ENCODE measurements at regions not wholly inside any gene's neighbourhood (a gene's known extent, or its start where the extent isn't known, plus 50 kb on each side); places are given as distances from the start of the nearest gene placed in this dataset.

DNA sequence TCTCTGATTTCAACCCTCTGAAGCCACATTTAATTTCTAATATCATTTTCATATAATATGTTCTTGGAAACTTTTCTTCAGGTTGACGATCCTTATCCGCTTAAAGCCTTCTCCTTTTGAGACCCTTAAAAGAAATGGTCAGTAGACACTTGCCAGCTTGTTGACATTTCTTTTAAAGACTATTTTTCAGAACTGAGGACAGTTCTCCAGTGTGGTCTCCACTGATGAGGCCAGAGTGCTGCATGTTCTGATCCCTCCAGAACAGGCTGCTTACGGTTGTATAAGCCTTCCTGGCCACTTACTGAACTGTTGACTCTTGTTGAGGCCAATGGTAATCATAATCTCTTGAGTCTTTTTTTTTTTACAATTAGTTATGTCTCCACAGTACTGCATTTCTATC lies 477.3 kb downstream of the FGF9 start:
- DNase-seq (ENCODE audit: insufficient read length, low spot score) (no peak), FAIRE-seq (no peak)

DNA sequence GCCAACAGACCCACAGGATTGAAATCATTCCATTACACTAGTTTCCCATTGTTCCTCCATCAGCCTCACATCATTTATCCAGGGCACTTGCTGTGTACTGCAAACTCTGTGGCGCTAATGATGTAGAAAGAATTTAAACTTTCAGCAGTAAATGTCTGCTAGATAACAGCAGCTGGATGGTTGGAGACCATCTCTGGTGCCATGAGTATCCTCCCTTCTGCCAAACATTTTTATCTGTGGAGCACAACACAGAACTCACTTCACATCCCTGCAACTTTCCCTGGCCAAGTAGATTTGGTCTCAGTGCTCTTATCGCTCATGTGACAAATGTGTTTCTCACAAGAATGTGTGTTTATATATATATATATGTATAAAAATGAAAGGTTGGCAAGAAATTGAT lies 481.9 kb downstream of the FGF9 start:
- DNase-seq (ENCODE audit: insufficient read length, low spot score): no peak
- FAIRE-seq: no peak

DNA sequence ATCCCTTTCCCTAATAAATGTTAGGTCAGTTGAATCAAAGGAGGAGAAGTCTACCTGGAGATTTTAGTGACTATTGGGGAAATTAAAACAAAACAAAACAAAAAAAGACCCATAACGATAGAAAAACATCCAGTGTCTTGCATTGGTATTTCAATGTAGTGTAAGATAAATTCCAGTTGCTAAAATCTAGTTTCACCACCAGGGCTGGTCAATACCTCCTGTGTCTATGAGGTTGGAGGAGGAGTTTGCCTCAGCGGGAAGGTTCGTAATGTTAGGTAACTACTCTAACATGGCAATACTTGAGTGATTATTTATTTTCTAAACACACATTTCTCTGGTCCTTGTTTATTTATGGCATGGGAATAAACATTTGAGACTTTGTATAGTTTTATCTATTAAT lies 483.2 kb downstream of the FGF9 start:
- FAIRE-seq (no peak), DNase-seq (ENCODE audit: insufficient read length, low spot score) (no peak)

DNA sequence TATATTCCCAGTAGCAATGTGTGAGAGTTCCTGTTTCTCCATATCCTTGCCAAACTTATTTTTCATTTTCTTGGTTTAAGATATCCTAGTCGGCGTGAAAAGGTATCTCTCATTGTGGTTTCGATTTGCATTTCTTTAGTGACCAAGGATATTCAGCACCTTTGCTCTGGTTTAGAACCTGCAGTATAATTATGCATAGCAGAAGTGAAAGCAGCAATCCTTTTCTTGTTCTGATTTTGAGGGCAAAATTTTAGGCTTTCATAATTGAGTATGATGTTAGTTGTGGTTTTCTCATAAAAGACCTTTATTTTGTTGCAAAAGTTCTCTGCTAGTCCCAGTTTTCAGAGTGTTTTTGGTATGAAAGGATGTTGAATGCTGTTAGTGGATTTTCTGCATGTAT lies 491.0 kb downstream of the FGF9 start:
- peak; percentile 9 for DNase-seq (ENCODE audit: insufficient read length, low spot score)
- peak; percentile 95 for FAIRE-seq

DNA sequence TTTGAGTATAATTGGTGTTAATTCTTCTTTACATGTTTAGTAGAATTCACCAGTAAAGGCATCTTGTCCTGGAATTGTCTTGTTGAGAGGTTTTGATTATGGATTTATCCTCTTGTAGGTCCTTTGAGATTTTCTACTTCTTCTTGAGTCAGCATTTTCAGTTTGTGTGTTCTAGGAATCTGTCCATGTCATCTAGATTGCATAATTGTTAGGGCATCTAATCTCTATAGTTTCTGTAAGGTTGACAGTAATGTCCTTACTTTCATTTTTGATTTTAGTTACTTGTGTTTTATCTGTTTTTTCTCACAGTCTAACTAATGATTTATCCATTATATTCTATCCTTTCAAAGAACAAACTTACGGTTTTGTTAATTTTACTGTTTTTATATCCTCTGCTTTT lies 492.0 kb downstream of the FGF9 start:
- no peak for DNase-seq (ENCODE audit: insufficient read length, low spot score)
- peak; percentile 93 for FAIRE-seq

DNA sequence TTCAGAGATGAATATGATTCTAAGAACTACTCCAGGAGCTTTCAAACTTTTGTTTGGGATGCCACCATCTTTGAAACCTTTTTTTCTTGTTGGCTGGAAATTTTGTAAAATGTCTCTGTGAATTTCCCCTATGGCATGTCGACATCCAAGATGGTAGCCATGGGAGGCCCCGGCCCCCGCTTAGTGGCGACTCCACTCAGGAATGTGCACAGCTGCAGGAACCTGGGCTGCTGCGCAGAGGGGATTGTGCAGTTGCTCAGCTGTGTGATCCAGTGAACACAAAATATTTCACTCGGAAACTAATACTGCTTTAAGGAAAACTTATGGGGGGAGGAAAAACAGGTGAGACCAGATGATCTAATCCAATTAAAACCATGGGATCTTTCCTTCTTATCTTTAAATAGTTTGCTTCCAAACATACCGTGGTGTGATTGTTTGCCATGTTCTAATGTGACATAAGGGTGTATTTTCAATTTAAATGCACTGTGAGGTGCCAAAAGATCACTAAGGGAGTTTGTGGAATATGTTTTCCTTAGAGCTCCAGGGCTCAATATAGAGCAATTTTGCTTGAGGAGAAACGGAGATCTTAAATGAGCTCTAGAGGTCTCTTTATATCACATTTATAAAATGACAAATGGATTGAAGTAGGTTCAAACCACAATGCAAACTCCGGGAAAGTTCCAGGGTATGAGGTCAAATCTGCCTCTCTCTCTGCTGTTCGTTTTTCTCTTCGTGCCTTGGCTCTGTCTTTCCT lies 497.7 kb downstream of the FGF9 start:
- DNase-seq (ENCODE audit: insufficient read length, low spot score): no peak
- FAIRE-seq: no peak

DNA sequence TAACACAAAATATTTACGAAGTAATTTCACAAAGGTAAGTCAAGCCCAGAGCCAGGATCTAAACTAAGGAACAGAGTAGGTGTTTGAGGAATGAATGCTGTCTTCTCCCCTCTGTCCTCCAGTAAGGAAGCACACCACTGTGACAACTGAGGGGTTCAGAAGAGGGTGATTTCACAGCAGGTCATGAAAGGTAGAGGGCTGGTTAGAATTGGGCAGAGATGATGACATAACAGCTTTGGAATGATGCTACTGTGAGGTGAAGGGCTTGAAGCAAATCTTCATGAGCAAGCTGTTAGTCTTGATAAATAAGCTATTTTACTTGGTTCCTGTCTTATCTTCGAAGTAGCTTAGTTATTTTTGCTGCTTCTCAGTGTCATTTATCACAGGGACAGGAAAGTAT lies 498.6 kb downstream of the FGF9 start:
- FAIRE-seq: no peak

DNA sequence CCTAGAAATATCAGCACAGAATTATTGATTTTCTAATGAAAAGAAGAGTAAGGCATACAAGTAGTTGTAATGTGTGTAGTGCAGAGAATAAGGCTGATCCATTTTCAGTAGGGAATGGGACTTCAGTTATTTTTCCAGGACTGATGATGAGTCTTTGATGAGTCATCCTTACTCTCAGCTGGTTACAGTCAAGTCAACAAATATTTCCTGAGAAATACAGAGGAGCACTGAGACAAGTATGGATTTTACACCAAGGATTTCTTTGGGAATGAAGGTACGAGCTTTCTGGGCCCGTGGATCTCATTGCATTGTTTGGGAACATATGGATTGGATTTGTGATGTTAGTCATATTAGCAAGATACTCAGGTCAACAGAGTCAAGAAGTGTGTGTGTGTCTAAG lies 502.7 kb downstream of the FGF9 start:
- DNase-seq (ENCODE audit: insufficient read length, low spot score): no peak
- FAIRE-seq: peak; percentile 51

More for the DNA sequence above, 498.6 kb downstream of the FGF9 start:
- no peak for DNase-seq (ENCODE audit: insufficient read length, low spot score)

DNA sequence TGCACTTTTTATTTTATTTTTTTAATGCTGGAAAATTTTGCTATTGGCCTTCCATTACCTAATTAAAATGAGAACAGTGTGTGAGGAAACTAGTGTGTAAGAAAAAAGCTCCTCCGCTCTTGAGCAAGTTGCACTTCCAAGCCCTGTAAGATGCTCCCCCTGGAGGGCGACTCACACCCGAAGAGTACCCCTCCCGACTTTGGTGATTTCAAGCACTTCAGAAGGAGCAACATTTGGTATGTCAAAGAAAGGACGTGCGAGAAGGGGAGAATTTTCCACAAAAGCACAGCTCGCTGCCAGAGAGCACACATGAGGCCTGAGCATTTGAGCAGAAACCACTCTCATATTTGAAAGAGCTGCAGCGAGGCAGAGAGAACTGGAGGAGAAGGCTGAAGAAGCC lies 504.4 kb downstream of the FGF9 start:
- DNase-seq (ENCODE audit: insufficient read length, low spot score) (no peak), FAIRE-seq (no peak)

DNA sequence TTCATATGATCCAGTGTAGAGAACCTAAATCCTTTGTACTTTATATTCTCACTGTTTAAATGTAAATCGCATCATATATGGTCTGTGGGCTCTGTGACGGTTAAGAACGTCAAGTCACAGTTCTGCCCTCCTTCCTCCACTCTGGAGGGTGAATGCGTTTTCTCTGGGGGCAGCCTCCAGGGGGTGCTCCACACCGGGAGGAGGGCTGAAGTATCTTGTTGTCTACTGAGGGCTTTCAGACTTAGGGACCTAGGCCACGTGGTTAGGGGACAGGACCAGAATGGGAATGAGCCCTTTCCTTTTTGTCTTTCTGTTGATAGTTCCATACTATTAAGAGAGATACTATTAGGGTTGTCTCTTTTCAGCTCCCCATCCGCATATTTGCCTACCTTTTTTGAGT lies 504.9 kb downstream of the FGF9 start:
- FAIRE-seq (no peak), DNase-seq (ENCODE audit: insufficient read length, low spot score) (no peak)

DNA sequence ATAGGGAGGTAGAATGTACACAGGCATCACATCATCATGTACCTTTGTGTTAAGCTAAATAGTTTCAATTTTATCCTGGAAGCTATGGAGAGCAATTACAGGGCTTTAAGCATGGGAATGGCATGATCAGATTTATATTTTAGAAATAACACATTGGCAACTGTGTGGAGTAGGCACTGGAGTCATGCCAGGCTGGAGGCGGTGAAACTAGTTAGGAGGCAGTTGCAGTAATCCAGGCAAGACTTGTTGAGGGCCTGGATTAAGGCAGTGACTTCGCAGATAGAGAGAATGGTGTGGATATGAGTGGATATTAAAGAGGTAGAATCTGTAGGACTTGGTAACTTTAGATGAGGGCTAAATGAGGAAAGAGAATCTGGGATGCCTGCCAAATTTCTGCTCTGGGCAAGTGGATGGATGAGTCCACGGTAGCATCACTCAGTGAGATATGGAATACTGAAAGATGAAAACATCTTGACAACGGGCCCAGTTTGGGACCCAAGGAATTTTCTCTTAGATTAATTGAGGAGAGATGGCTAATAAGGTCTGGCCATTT lies 506.2 kb downstream of the FGF9 start:
- FAIRE-seq (no peak), DNase-seq (ENCODE audit: insufficient read length, low spot score) (no peak)

DNA sequence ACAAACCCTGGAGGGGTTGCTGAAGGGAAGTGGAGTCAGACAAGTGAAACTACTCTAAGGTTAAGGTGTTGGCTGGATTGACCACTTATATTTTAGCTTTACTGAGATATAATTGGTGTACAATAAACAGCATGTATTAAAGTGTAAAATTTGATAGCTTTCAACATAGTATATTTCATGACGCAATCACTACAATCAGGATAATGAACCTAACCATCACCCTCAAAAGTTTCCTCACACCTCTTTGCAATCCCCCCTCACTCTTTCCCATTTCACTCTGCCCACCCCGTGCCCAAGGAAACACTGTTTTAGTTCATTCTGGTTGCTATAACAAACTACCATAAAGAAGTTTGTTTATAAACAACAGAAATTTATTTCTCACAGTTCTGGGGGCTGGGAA lies 508.0 kb downstream of the FGF9 start:
- no peak for FAIRE-seq

DNA sequence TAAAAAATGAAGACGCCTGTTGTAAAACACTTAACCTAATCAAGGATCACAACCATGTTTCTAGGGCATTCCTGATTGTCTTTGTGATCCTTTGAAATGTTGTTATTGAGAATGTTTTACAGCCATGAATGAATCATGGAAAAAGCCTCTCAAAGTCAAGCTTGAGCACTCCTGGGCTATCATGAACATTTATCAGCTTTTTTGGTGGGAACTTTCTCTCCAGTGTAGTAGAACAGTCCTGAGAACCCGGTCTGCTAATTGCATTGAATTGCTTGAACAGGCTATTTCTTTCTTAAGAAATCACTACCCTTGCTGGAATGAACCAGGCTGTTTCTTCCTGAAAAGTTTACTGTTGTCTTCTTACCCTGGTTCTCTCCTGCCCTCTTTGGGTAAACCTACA lies 516.5 kb downstream of the FGF9 start:
- FAIRE-seq: no peak
- no peak for DNase-seq (ENCODE audit: insufficient read length, low spot score)

More for the DNA sequence above, 508.0 kb downstream of the FGF9 start:
- DNase-seq (ENCODE audit: insufficient read length, low spot score): no peak

DNA sequence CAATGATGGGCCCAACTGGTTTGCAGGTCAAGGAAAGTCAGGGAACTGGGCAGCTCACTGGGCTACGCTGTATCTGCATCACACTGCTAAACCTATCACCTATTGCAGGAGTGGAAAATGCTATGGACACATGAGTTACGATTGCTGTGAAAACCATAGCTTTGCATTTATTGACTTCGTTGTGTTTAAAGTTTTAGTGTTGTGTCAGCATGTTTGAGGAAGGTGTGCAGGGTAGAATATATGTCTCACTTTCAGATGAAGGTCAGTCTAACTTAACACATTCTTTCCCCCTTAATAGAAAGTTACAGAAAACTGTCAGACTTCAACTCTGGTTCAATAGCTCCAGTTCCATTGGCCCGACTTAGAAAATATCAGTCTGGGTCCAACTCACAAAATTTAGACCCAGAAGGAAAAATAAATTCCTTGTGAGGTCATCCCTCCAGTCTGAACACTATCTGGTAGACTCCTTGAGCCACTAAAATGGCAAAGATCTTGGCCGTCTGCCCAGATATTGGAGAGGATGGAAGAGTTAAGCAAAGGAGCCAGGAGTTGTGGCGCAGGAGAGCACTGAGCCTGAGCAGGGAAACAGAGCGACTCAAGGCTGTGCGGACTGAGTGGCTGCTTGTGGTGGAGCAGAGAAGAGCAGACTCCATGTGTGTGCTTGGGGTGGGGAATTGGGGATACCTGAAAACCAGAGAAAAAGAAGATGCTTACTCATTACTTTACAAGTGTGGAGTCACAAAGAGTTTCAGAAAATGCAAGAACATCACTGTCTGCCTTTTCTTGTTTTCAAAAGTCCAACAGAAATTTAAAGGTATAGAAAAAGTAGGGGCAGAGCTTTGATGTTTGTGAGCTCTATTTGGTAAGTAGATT lies 518.5 kb downstream of the FGF9 start:
- DNase-seq (ENCODE audit: insufficient read length, low spot score) (no peak), FAIRE-seq (no peak)

DNA sequence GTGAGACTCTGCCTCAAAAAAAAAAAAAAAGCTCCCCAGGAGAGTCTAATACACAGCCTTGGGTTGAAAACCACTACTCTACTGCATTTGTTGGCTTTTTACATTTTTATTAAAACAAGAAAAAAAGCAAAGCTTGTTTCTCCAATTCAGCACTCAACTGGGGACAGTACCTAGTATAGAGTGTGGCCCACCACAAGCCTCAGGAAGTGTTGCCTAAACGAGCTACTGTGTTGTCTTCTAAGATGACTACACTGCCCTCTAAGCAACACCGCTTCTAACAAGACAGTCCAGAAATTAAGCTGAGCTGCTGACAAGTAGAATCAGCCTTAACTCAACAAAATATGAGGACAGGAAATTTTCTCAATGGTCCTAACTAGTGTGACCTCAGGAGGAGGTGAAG lies 522.2 kb downstream of the FGF9 start:
- FAIRE-seq (no peak), DNase-seq (ENCODE audit: insufficient read length, low spot score) (no peak)

DNA sequence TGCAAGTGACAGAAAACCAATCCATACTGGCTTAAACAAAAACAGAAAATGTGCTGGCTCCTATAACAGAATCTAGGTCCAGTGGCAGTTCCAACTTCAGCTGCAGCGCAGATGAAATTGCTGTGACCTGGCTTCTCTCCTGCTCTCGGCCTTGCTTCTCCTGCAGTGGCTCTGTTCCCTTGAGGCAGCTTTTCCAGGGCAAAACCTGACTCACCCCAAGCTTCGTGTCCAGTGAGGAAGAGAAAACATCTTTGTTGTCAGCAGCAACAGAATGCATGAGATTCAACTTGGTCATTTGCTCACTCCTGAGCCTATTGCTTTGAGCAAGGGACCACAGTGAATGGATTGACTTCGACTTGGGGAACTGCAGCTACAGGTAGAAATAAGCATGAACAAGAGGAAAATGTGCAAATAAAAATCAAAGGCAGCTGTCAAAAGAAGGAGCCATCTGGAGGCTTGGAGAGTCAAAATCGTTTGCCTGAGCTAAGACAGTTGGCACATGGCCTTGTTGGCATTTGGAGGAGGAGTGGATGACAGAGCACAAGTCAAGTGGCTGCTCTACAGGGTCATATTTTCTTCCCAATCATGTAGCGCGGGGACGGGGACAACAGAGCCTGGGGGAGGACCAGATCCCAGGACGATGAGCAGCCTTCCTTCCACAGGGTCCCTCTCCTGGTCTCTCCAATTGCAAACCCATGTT lies 523.4 kb downstream of the FGF9 start:
- no peak for FAIRE-seq
- DNase-seq (ENCODE audit: insufficient read length, low spot score): no peak

DNA sequence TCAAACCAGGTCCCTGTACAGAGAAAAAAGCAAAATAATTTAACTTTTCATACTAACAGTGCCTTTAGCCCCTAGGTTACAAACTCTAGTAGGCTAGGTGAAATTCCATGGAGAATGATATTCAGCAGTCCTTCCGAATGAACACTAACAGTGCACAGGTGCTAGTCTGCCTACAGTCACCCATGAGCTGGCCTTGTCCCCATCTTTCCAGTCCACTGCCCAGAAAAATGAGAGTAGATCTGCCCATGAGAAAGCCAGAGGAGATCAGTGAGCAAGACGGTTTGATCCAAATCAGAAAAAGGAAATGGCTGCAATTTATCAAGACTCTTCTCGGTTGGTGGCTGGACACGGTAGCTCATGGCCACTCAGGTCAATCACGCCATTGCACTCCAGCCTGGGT lies 524.9 kb downstream of the FGF9 start:
- DNase-seq (ENCODE audit: insufficient read length, low spot score) (no peak), FAIRE-seq (no peak)

DNA sequence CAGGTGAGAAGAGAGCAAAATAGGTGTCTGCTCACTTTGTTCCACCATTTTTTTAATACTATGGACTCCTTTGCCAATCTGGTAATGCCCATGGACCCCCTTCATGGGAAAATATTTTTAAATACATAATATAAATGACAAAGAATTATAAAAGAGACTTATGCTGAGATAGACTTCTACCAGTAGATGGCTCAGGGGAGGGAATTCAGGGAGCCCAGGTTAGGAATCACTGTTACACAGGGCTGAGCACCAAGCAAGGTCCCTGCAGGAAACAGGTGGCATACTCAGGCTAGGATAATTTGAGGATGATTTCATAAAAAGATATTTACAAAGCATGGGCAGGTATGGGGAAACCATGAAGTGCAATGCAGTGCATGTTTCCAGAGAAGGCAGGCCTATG lies 525.9 kb downstream of the FGF9 start:
- FAIRE-seq: no peak
- no peak for DNase-seq (ENCODE audit: insufficient read length, low spot score)

DNA sequence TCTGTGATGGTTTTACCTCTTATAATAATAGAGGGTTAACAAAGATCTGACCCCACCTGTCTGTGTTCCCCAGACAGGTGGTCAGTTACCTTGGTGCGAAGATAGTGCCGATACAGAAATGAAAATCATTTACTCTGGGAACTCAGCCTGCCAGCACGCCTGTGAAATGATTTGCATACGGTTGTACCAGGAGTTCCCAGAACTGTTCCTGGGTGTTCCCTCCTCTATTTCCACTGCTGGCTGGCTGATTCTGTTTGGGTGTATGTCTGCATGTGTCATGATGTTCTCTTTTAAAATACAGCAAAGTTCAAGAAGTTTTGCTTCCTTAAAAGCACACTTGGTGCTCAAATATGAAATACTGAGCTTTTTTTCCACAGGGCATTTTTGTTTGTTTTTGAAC lies 527.1 kb downstream of the FGF9 start:
- DNase-seq (ENCODE audit: insufficient read length, low spot score): no peak
- no peak for FAIRE-seq

DNA sequence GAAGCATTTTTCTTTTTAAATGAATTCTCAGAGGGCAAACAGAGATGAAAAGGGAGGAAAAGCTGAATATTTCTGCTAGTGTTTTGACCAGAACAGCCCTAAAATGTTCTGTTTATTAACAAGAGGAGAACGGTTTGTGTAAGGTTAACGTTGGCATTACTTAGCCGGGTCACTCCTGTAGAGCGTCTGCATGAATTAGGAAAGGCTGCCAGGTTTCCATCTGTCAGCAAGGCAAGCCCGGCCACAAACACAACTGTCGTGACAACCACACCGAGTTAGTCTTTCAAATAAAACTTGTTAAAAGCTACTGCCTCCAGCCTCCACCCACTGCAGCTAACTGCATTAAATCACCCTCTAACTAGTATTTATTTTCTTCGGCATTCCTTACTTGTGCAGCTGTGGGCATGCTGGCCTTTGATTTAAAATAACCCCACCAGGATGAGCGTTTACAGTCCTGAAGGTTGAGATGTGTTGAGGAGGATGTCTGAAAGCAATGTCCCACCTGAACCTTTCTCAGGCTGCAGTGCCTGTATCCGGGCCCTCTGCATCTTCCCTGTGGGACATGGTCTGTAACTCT lies 527.9 kb downstream of the FGF9 start:
- FAIRE-seq (no peak), DNase-seq (ENCODE audit: insufficient read length, low spot score) (no peak)

DNA sequence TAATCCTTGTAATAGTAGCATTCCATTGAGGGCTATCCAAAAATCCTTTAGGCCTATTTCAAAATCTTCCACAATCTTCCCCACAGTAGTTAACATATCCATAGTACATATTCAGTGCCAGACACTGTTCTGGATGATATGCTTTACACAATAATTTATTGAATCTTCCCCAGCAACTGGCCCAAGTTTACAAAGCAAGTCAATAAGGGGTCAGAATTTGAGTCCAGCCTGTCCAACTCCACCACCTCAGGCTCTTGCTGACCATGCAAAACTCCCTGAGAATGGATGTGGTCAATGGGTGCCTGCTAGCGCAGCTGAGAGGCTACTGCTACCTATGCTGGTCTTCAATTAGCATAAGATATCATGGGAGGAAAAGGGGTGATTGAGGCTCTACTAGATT lies 529.6 kb downstream of the FGF9 start:
- DNase-seq (ENCODE audit: insufficient read length, low spot score) (no peak), FAIRE-seq (no peak)

All from GM19239 (cell line).